Lung (tissue), 11 donors: ENCODE measurements at regions not wholly inside any gene's neighbourhood (a gene's known extent, or its start where the extent isn't known, plus 50 kb on each side); places are given as distances from the start of the nearest gene placed in this dataset.

Source experiments
- ATAC-seq: fragments of 200-7000 bp; cut with Tn5 transposase; one replicate; pipeline ENCODE4 v1.9.1; 2020; ENCODE audit warnings: moderate number of reproducible peaks; ENCODE audit not compliant: insufficient read depth, low FRiP score
- DNase-seq, 3 donors: peaks; one replicate each; pipeline ENCODE4 v3.0.0-alpha.2; 2013 to 2017
- H3K27ac ChIP-seq, 2 donors: one replicate each; pipeline ENCODE4 v1.5.1; 2013; ENCODE audit warnings: mild to moderate bottlenecking in 2 of 2, moderate library complexity in 2 of 2, control low read depth in 1 of 2, inconsistent platforms in 1 of 2, low read depth in 1 of 2, low read length in 1 of 2
- H3K27me3 ChIP-seq, 3 donors: one replicate each; pipeline ENCODE4 v1.5.1; 2013; ENCODE audit warnings: low read length in 2 of 3; ENCODE audit not compliant: control insufficient read depth in 3 of 3, insufficient read depth in 3 of 3
- H3K36me3 ChIP-seq, 4 donors: one replicate each; pipeline ENCODE4 v1.5.1; 2013; ENCODE audit warnings: low read length in 4 of 4, mild to moderate bottlenecking in 1 of 4, moderate library complexity in 1 of 4; ENCODE audit not compliant: control insufficient read depth in 4 of 4, insufficient read depth in 4 of 4
- H3K4me1 ChIP-seq, 5 donors: one replicate each; pipeline ENCODE4 v1.5.1; 2013; ENCODE audit warnings: low read length in 5 of 5, mild to moderate bottlenecking in 2 of 5, moderate library complexity in 1 of 5; ENCODE audit not compliant: control insufficient read depth in 5 of 5, insufficient read depth in 5 of 5
- H3K4me3 ChIP-seq: one replicate; pipeline ENCODE4 v1.5.1; 2013; ENCODE audit warnings: mild to moderate bottlenecking, control low read depth, moderate library complexity
- H3K9ac ChIP-seq, 2 donors: one replicate each; pipeline ENCODE4 v1.5.1; 2013; ENCODE audit warnings: low read length in 2 of 2, control low read depth in 1 of 2; ENCODE audit not compliant: insufficient read depth in 1 of 2
- H3K9me3 ChIP-seq, 4 donors: one replicate each; pipeline ENCODE4 v1.5.1; 2013; ENCODE audit warnings: low read length in 3 of 4, mild to moderate bottlenecking in 1 of 4, moderate library complexity in 1 of 4; ENCODE audit not compliant: control insufficient read depth in 4 of 4, insufficient read depth in 3 of 4
- WGBS, 2 donors: extraction: QIAGEN DNeasy Blood & Tissue Kit; methylation state at CpG; one replicate each; pipeline ENCODE4 v1.1.7; 2013; 5-methylcytosine and 5-hydroxymethylcytosine counted together
- TF ChIP-seq, protein P1 (sequence below): IDR thresholded peaks from 2 replicates; pipeline ENCODE4 v1.5.1; 2012; ENCODE audit warnings: mild to moderate bottlenecking; ENCODE audit errors: control extremely low read depth, extremely low read depth
- donor health status: control.
- donor health status: control.
- donor health status: Bipolar disorder and iron deficiency.
- donor health status: healthy.
- donor health status: DM: yes; HTN: yes; CAD: no.

DNA sequence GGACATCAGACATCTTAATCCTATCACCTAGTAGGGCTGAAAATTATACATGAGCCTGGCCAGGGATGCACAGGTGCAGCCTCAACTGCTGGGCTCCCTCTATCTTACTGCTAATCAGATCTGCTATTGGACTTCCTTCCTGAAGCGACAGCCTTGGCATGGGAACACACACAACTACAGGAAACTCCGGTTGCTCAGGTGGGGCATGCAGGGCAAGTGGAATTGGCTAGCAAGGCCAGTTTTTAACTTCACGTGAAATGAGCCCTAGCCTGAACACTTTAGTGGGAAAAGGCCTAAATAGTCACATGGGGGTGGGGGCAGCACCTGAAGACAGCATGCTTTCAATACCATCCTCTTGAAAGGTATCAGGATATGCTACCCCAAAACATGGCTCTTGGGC, 147.9 kb upstream of the NCKAP5 start:
- H3K4me3 ChIP-seq = no peak overlapping the region
- WGBS, 2 donors = 56 to 60% methylated on average over 3 of the region's 3 CpGs
- H3K9ac ChIP-seq = no peak overlapping the region
- no peak for DNase-seq
- H3K36me3 ChIP-seq = no peaks in the 10 kb centered on the region
- peaks cover 0 to 4% (median 0%) of the 10 kb centered on the region in 5 donors for H3K4me1 ChIP-seq
- no peak for ATAC-seq
- no peaks in the 10 kb centered on the region for H3K27me3 ChIP-seq
- TF ChIP-seq, protein P1, sequence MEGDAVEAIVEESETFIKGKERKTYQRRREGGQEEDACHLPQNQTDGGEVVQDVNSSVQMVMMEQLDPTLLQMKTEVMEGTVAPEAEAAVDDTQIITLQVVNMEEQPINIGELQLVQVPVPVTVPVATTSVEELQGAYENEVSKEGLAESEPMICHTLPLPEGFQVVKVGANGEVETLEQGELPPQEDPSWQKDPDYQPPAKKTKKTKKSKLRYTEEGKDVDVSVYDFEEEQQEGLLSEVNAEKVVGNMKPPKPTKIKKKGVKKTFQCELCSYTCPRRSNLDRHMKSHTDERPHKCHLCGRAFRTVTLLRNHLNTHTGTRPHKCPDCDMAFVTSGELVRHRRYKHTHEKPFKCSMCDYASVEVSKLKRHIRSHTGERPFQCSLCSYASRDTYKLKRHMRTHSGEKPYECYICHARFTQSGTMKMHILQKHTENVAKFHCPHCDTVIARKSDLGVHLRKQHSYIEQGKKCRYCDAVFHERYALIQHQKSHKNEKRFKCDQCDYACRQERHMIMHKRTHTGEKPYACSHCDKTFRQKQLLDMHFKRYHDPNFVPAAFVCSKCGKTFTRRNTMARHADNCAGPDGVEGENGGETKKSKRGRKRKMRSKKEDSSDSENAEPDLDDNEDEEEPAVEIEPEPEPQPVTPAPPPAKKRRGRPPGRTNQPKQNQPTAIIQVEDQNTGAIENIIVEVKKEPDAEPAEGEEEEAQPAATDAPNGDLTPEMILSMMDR = no peak
- no peak overlapping the region for H3K27ac ChIP-seq
- H3K9me3 ChIP-seq = no peaks in the 10 kb centered on the region

DNA sequence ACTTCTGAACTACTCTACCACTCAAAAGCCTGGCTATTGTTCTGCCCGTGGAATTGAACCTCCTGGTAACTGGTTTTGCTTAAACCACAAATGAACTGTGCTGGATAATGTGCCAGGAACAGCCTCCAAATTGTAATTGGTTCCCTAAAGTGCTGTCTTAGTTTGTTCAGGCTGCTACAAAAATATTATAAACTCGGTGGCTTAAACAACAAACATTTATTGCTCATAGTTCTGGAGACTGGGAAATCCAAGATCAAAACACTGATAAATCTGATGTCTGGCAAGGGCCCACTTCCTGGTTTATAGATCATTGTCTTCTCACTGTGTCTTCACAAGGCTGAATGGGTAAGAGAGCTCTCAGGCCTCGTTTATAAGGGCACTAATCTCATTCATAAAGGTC, 149.2 kb upstream of the NCKAP5 start:
- Histone ChIP-seq H3K27ac (no peak overlapping the region), H3K27me3 (no peaks in the 10 kb centered on the region), H3K4me3 (no peak overlapping the region), H3K9me3 (no peaks in the 10 kb centered on the region), H3K36me3 (no peaks in the 10 kb centered on the region), H3K4me1 (peaks cover 0 to 4% (median 0%) of the 10 kb centered on the region in 5 donors), H3K9ac (no peak overlapping the region)
- ATAC-seq (no peak), DNase-seq (no peak)
- TF ChIP-seq, protein P1 = no peak
- WGBS, 2 donors = 41 to 45% methylated on average over 3 of the region's 3 CpGs

DNA sequence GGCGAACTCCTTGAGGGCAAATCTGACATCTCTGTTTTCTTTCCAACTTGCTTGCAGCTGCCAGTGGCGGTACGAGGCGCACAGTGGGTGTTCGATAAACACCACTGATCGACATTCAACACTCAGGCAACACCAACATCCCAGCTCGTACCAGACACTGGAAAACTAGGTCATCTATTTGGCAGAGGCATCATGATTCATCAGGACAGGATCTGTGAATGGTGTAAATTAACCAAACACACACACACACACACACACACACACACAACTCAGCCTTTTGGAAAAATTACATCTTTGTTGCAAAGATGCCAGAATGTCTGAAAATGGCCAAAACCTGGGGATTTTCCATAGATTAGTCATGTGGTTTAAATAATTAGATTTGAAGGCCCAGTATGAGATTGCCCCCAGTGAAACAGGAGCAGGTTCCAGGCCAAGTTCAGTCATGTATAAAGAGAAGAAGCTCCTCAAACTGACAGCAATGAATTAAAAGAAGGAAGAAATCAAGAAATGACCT, 150.5 kb upstream of the NCKAP5 start:
- H3K4me3 ChIP-seq = no peak overlapping the region
- WGBS, 2 donors = 83 to 88% methylated on average over 7 of the region's 7 CpGs
- H3K27ac ChIP-seq = no peak overlapping the region
- TF ChIP-seq, protein P1 = no peak
- H3K36me3 ChIP-seq = no peaks in the 10 kb centered on the region
- H3K9me3 ChIP-seq = no peaks in the 10 kb centered on the region
- no peak overlapping the region for H3K9ac ChIP-seq
- peaks cover 0 to 4% (median 0%) of the 10 kb centered on the region in 5 donors for H3K4me1 ChIP-seq
- ATAC-seq (peak; percentile 21), DNase-seq (no peak)
- H3K27me3 ChIP-seq = no peaks in the 10 kb centered on the region

DNA sequence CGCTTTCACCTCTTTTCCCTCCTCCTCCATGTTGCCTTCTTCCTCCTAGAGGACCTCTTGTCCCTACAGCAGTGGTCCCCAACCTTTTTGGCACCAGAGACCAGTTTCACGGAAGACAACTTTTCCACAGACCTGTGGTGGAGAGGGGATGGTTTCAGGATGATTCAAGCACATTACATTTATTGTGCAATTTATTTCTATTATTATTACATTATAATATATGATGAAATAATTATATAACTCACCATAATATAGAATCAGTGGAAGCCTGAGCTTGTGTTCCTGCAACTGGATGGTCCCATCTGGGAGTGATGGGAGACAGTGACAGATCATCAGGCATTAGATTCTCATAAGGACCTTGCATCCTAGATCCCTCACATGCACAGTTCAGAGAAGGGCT, 152.2 kb upstream of the NCKAP5 start:
- TF ChIP-seq, protein P1 = no peak
- H3K9ac ChIP-seq = no peak overlapping the region
- no peak for DNase-seq
- no peak overlapping the region for H3K4me3 ChIP-seq
- H3K9me3 ChIP-seq = no peaks in the 10 kb centered on the region
- peaks cover 0 to 4% (median 0%) of the 10 kb centered on the region in 5 donors for H3K4me1 ChIP-seq
- ATAC-seq = no peak
- no peak overlapping the region for H3K27ac ChIP-seq
- 88 to 93% methylated on average over 2 of the region's 2 CpGs for WGBS, 2 donors
- H3K27me3 ChIP-seq = no peaks in the 10 kb centered on the region
- H3K36me3 ChIP-seq = no peaks in the 10 kb centered on the region
